ENCODE measurements at regions not wholly inside any gene's neighbourhood (a gene's known extent, or its start where the extent isn't known, plus 50 kb on each side); places are given as distances from the start of the nearest gene placed in this dataset.

DNA sequence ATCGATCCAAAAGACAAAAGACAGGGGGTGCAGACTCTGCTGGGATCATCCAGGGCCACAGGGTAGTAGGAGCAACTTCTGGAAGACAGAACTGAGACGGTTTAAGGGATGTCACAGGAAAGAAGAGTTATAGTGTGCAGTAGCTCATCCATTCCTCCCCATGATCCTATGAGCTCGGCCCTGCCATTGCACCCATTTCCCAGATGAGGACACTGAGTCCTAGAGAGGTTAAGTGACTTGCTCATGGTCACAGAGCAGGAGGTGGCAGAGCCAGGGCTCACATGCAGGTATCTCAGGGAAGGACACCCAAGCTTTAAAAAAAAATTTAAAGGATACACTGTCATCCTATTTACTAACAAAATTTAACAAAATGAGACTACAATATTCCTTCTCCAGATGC, 86.1 kb upstream of the FZD10 start:
- intact Hi-C loops (cut with DNase I, micrococcal nuclease), result no loop called here
- Mint-ChIP-seq H3K27me3 (peaks cover 2% of the 10 kb centered on the region), H3K4me3 (no peak overlapping the region), H3K36me3 (ENCODE audit: low read depth) (no peaks in the 10 kb centered on the region), H3K9me3 (ENCODE audit: low read depth) (peaks cover 12% of the 10 kb centered on the region), H3K4me1 (peaks cover 8% of the 10 kb centered on the region), H3K27ac (no peak overlapping the region)
- DNase-seq (no peak), ATAC-seq (no peak)
- CTCF ChIA-PET, result no interaction called here
- POLR2A ChIA-PET, result no interaction called here

DNA sequence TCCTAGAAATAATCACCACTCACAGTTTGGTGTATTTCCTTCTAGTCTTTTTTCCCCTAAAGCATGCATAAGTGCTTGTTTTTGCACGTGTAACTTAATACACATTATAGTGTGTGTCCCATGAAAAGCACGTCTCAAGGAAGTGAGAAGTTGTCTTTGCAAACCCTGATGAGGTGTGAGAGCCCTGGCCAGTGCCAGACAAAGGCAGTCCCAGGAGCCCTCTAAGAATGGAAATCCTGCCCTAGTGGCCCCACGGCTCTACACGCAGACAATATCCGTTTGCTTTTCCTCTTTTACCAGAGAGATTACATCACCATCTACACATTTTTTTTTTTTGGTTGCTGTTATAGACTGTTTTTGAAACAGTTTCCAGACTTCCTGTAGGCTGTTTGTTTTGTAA, 85.5 kb upstream of the FZD10 start:
- peaks cover 2% of the 10 kb centered on the region for H3K27me3 Mint-ChIP-seq
- no peak for DNase-seq
- no peak overlapping the region for H3K4me3 Mint-ChIP-seq
- ATAC-seq, result no peak
- ChIA-PET POLR2A (no interaction called here), CTCF (no interaction called here)
- H3K36me3 Mint-ChIP-seq (ENCODE audit: low read depth), result no peaks in the 10 kb centered on the region
- H3K27ac Mint-ChIP-seq, result no peak overlapping the region
- peaks cover 12% of the 10 kb centered on the region for H3K9me3 Mint-ChIP-seq (ENCODE audit: low read depth)
- H3K4me1 Mint-ChIP-seq, result peaks cover 8% of the 10 kb centered on the region
- intact Hi-C loops (cut with DNase I, micrococcal nuclease), result no loop called here

- ATAC-seq, result no peak
- intact Hi-C loops (cut with DNase I, micrococcal nuclease), result no loop called here
- peaks cover 12% of the 10 kb centered on the region for H3K9me3 Mint-ChIP-seq (ENCODE audit: low read depth)
- CTCF ChIA-PET, result no interaction called here
- H3K36me3 Mint-ChIP-seq (ENCODE audit: low read depth), result no peaks in the 10 kb centered on the region
- no peak for DNase-seq
- H3K4me3 Mint-ChIP-seq, result no peak overlapping the region
- POLR2A ChIA-PET, result no interaction called here
- H3K27ac Mint-ChIP-seq, result no peak overlapping the region
- peaks cover 2% of the 10 kb centered on the region for H3K27me3 Mint-ChIP-seq
- H3K4me1 Mint-ChIP-seq, result peaks cover 8% of the 10 kb centered on the region
Measured at GRCh38 chr12:130078852-130079251, 83.4 kb upstream of the FZD10 start.

- Mint-ChIP-seq H3K4me3 (no peak overlapping the region), H3K36me3 (ENCODE audit: low read depth) (no peaks in the 10 kb centered on the region), H3K4me1 (peaks cover 8% of the 10 kb centered on the region), H3K9me3 (ENCODE audit: low read depth) (peaks cover 12% of the 10 kb centered on the region), H3K27ac (no peak overlapping the region), H3K27me3 (peaks cover 2% of the 10 kb centered on the region)
- CTCF ChIA-PET, result no interaction called here
- no peak for ATAC-seq
- intact Hi-C loops (cut with DNase I, micrococcal nuclease), result no loop called here
- POLR2A ChIA-PET, result no interaction called here
- no peak for DNase-seq
Measured at GRCh38 chr12:130079279-130079678, 83.0 kb upstream of the FZD10 start.

DNA sequence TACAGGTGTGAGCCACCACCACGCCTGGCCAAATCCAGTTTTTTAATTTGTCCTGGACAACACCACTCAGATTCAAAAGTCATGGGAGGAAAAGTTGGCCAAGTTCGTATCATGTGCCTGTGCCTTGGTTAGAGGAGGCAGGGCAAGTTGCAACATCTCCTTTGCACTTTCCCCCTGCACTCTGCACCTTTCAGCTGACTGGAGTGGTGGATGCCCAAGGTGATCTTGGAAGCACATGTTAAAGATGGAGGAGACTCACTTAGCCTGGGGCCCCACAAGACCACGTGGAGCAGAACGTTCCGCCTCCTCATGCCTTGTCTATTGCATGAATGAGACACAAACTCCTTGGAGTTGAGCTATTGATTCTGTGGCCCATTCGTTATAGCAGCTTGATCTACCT, 82.1 kb upstream of the FZD10 start:
- ChIA-PET CTCF (no interaction called here), POLR2A (no interaction called here)
- Mint-ChIP-seq H3K9me3 (ENCODE audit: low read depth) (peaks cover 12% of the 10 kb centered on the region), H3K4me3 (no peak overlapping the region), H3K4me1 (peaks cover 8% of the 10 kb centered on the region), H3K36me3 (ENCODE audit: low read depth) (no peaks in the 10 kb centered on the region), H3K27ac (no peak overlapping the region), H3K27me3 (peaks cover 2% of the 10 kb centered on the region)
- intact Hi-C loops (cut with DNase I, micrococcal nuclease), result no loop called here
- ATAC-seq (no peak), DNase-seq (no peak)

DNA sequence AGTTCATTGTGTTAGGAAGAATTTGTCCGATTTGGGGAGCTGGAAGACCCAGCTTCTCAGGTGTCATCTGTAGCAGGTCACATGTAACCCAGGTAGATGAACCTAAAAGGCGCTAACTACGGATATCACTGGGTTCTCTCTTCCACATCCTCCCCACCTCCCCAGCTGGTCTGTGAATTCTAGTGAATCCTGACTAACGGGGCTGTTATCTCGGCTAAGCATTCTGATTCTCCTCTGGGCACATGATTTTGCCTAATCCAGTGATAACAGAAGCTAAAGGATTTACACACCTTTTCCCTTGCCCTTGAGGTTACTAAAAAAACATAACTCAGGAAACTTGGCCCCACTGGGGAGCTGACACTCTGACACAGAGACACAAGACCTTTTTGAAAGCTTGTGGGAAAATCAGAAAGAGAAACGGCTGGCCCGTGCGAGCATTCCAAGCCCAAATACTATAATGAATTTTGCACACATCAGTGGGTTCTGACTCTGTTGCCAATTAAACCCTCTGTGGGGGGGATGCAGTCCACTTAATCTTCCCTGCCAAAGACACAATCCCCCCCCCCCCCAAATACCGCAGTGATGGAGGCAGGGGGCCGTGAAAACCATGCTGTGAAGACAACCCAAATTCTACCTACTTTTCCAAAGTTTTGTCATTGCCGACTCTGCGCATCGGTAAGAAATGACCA, 81.0 kb upstream of the FZD10 start:
- intact Hi-C loops (cut with DNase I, micrococcal nuclease), result no loop called here
- Mint-ChIP-seq H3K36me3 (ENCODE audit: low read depth) (no peaks in the 10 kb centered on the region), H3K4me1 (peaks cover 12% of the 10 kb centered on the region), H3K9me3 (ENCODE audit: low read depth) (peaks cover 12% of the 10 kb centered on the region), H3K4me3 (no peak overlapping the region), H3K27me3 (no peaks in the 10 kb centered on the region), H3K27ac (no peak overlapping the region)
- POLR2A ChIA-PET, result no interaction called here
- CTCF ChIA-PET, result interaction anchor here (0.6 kb wide), 1 partner anchor 36 kb away, joined by 3 read pairs; no protein-coding TSS in a partner anchor
- DNase-seq, result no peak
- ATAC-seq, result no peak

GRCh38 chr12:130083002-130083401, 79.3 kb upstream of the FZD10 start:
- H3K27ac Mint-ChIP-seq, result no peak overlapping the region
- H3K36me3 Mint-ChIP-seq (ENCODE audit: low read depth), result no peaks in the 10 kb centered on the region
- DNase-seq, result no peak
- peaks cover 21% of the 10 kb centered on the region for H3K4me1 Mint-ChIP-seq
- ATAC-seq, result no peak
- POLR2A ChIA-PET, result no interaction called here
- H3K27me3 Mint-ChIP-seq, result no peaks in the 10 kb centered on the region
- peaks cover 4% of the 10 kb centered on the region for H3K9me3 Mint-ChIP-seq (ENCODE audit: low read depth)
- intact Hi-C loops (cut with DNase I, micrococcal nuclease), result no loop called here
- CTCF ChIA-PET, result no interaction called here
- no peak overlapping the region for H3K4me3 Mint-ChIP-seq

- Mint-ChIP-seq H3K27me3 (no peaks in the 10 kb centered on the region), H3K36me3 (ENCODE audit: low read depth) (no peaks in the 10 kb centered on the region), H3K9me3 (ENCODE audit: low read depth) (peaks cover 4% of the 10 kb centered on the region), H3K4me1 (peaks cover 24% of the 10 kb centered on the region), H3K4me3 (no peak overlapping the region), H3K27ac (no peak overlapping the region)
- CTCF ChIA-PET, result interaction anchor here (0.7 kb wide), 1 partner anchor 57 kb away, joined by 3 read pairs; no protein-coding TSS in a partner anchor
- no peak for ATAC-seq
- no peak for DNase-seq
- intact Hi-C loops (cut with DNase I, micrococcal nuclease), result no loop called here
- POLR2A ChIA-PET, result no interaction called here
Measured at GRCh38 chr12:130083734-130084133, 78.5 kb upstream of the FZD10 start.

- no peaks in the 10 kb centered on the region for H3K27me3 Mint-ChIP-seq
- peaks cover 1% of the 10 kb centered on the region for H3K9me3 Mint-ChIP-seq (ENCODE audit: low read depth)
- peaks cover 24% of the 10 kb centered on the region for H3K4me1 Mint-ChIP-seq
- DNase-seq (no peak), ATAC-seq (no peak)
- no peak overlapping the region for H3K27ac Mint-ChIP-seq
- no peak overlapping the region for H3K4me3 Mint-ChIP-seq
- ChIA-PET POLR2A (no interaction called here), CTCF (no interaction called here)
- intact Hi-C loops (cut with DNase I, micrococcal nuclease), result no loop called here
- no peaks in the 10 kb centered on the region for H3K36me3 Mint-ChIP-seq (ENCODE audit: low read depth)
Measured at GRCh38 chr12:130084359-130084758, 77.9 kb upstream of the FZD10 start.

GRCh38 chr12:130086248-130086647, 76.0 kb upstream of the FZD10 start:
- H3K9me3 Mint-ChIP-seq (ENCODE audit: low read depth), result no peaks in the 10 kb centered on the region
- no peaks in the 10 kb centered on the region for H3K36me3 Mint-ChIP-seq (ENCODE audit: low read depth)
- peak; percentile 78 for ATAC-seq
- peak; percentile 42 for DNase-seq
- H3K4me3 Mint-ChIP-seq, result peak overlapping the region; percentile 46
- H3K27ac Mint-ChIP-seq, result peak overlapping the region; percentile 48
- intact Hi-C loops (cut with DNase I, micrococcal nuclease), result no loop called here
- ChIA-PET POLR2A (no interaction called here), CTCF (interaction anchor here (0.7 to 1.1 kb wide), 3 partner anchors 8 to 60 kb away, joined by 3 to 6 read pairs (median 3); no protein-coding TSS in a partner anchor)
- H3K27me3 Mint-ChIP-seq, result no peaks in the 10 kb centered on the region
- H3K4me1 Mint-ChIP-seq, result peaks cover 24% of the 10 kb centered on the region

- DNase-seq, result no peak
- Mint-ChIP-seq H3K27ac (peak overlapping the region; percentile 48), H3K4me1 (peaks cover 24% of the 10 kb centered on the region), H3K27me3 (no peaks in the 10 kb centered on the region), H3K4me3 (peak overlapping the region; percentile 46), H3K36me3 (ENCODE audit: low read depth) (no peaks in the 10 kb centered on the region), H3K9me3 (ENCODE audit: low read depth) (no peaks in the 10 kb centered on the region)
- POLR2A ChIA-PET, result no interaction called here
- peak; percentile 36 for ATAC-seq
- CTCF ChIA-PET, result interaction anchor here (0.7 to 1.1 kb wide), 3 partner anchors 9 to 60 kb away, joined by 3 to 6 read pairs (median 3); no protein-coding TSS in a partner anchor
- intact Hi-C loops (cut with DNase I, micrococcal nuclease), result no loop called here
Measured at GRCh38 chr12:130086797-130087196, 75.5 kb upstream of the FZD10 start.

DNA sequence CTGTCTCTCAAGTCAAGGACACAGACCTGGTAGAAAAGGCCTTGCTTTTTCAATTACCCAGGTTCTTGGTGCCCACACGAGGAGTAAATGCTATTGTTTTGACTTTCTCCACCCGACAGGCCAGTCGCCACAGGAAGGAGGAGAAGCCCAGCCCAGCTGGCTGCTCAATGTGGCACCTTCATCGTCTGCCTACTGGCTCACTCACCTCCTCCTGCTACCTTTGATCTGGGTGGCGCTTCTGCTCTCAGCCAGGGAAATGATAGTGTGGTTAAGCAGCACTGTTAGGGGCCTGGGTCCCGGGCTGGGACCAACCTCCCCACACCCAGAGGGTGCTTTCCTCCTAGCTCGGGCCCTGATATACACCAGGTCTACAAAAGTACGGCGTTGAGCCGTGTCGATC, 75.0 kb upstream of the FZD10 start:
- H3K27ac Mint-ChIP-seq, result no peak overlapping the region
- peaks cover 24% of the 10 kb centered on the region for H3K4me1 Mint-ChIP-seq
- DNase-seq, result peak; percentile 31
- CTCF ChIA-PET, result interaction anchor here (1.1 kb wide), 2 partner anchors 9 to 61 kb away, joined by 3 to 6 read pairs; no protein-coding TSS in a partner anchor
- intact Hi-C loops (cut with DNase I, micrococcal nuclease), result no loop called here
- H3K36me3 Mint-ChIP-seq (ENCODE audit: low read depth), result no peaks in the 10 kb centered on the region
- peak; percentile 57 for ATAC-seq
- POLR2A ChIA-PET, result no interaction called here
- no peaks in the 10 kb centered on the region for H3K9me3 Mint-ChIP-seq (ENCODE audit: low read depth)
- H3K4me3 Mint-ChIP-seq, result peak overlapping the region; percentile 46
- H3K27me3 Mint-ChIP-seq, result no peaks in the 10 kb centered on the region

Measured in activated CD4-positive, alpha-beta T cell treated with anti-CD3 and anti-CD28 coated beads for 36 hours (primary cell).